ENCODE measurements at regions not wholly inside any gene's neighbourhood (a gene's known extent, or its start where the extent isn't known, plus 50 kb on each side); places are given as distances from the start of the nearest gene placed in this dataset.

GRCh38 chr14:65813760-65814384, 401.3 kb downstream of the FUT8 start:
- peak overlapping the region; percentile 18 for H3K4me2 ChIP-seq
- peaks cover 12% of the 10 kb centered on the region for H3K4me1 ChIP-seq (ENCODE audit: insufficient read depth)
- Mint-ChIP-seq H3K27ac (peak overlapping the region; percentile 54), H3K27me3 (ENCODE audit: insufficient read depth, low read depth, poor library complexity) (no peaks in the 10 kb centered on the region), H3K9me3 (peaks cover 36% of the 10 kb centered on the region), H3K4me3 (no peak overlapping the region), H3K4me1 (peaks cover 15% of the 10 kb centered on the region), H3K36me3 (ENCODE audit: low read depth) (peaks cover 35% of the 10 kb centered on the region)
- DNase-seq (ENCODE audit: low spot score) (peak; percentile 78), ATAC-seq (peak; percentile 92)
- TF ChIP-seq ZNF331 (CRISPR knock-in tag; IDR thresholded peaks at IDR 0.05; ENCODE audit: low read depth) (no peak), STAT1 (IDR thresholded peaks at IDR 0.05; ENCODE audit: unreplicated experiment) (no peak), ZNF462 (CRISPR knock-in tag; IDR thresholded peaks at IDR 0.05) (peak; percentile 1; the same call in 1 of the 2 replicates), NANOG (IDR thresholded peaks at IDR 0.05; ENCODE audit: borderline replicate concordance) (peak; percentile 66; the same call in 1 of the 2 replicates), CTCF (conservative IDR thresholded peaks at IDR 0.05; ENCODE audit: low read depth in 2 of 2) (no peak), JUNB (IDR thresholded peaks at IDR 0.05; ENCODE audit: unreplicated experiment) (no peak), REST (IDR thresholded peaks at IDR 0.05; ENCODE audit: unreplicated experiment) (no peak), EZH2 (IDR thresholded peaks at IDR 0.05; ENCODE audit: low read depth, unreplicated experiment) (no peak), ETS1 (IDR thresholded peaks at IDR 0.05) (no peak), CREB1 (CRISPR knock-in tag; IDR thresholded peaks at IDR 0.05; ENCODE audit: low read depth) (no peak; the same call in 1 of the 2 replicates), EZH2phosphoT487 (IDR thresholded peaks at IDR 0.05; ENCODE audit: unreplicated experiment) (no peak), ZNF114 (CRISPR knock-in tag; IDR thresholded peaks at IDR 0.05) (no peak), POLR2AphosphoS5 (IDR thresholded peaks at IDR 0.05; ENCODE audit: low read depth) (no peak)
- H3K9me2 ChIP-seq (ENCODE audit: insufficient read depth) = peaks cover 20% of the 10 kb centered on the region; the same call in 1 of the 2 replicates
- H4K20me1 ChIP-seq (replicated peaks; ENCODE audit: insufficient read depth) = no peaks in the 10 kb centered on the region
- no peak overlapping the region for H2AFZ ChIP-seq
- H3K79me2 ChIP-seq (replicated peaks; ENCODE audit: insufficient read depth) = no peaks in the 10 kb centered on the region
- peak overlapping the region; percentile 79 for H3K27ac ChIP-seq (ENCODE audit: low read depth)
- H3F3A ChIP-seq (replicated peaks; ENCODE audit: low read depth) = peaks cover 3% of the 10 kb centered on the region; the same call in 1 of the 2 replicates
- H3K27me3 ChIP-seq (ENCODE audit: insufficient read depth) = no peaks in the 10 kb centered on the region
- H3K36me3 ChIP-seq (ENCODE audit: insufficient read depth) = no peaks in the 10 kb centered on the region
- H3K4me3 ChIP-seq = no peak overlapping the region
